GM21423 (cell line): ENCODE measurements at regions not wholly inside any gene's neighbourhood (a gene's known extent, or its start where the extent isn't known, plus 50 kb on each side); places are given as distances from the start of the nearest gene placed in this dataset.

Source experiments
- ATAC-seq: cut with Tn5 transposase; IDR thresholded peaks from one replicate; pipeline ENCODE4 v1.9.1; 2021; ENCODE audit warnings: mild to moderate bottlenecking, moderate library complexity; ENCODE audit not compliant: unreplicated experiment

DNA sequence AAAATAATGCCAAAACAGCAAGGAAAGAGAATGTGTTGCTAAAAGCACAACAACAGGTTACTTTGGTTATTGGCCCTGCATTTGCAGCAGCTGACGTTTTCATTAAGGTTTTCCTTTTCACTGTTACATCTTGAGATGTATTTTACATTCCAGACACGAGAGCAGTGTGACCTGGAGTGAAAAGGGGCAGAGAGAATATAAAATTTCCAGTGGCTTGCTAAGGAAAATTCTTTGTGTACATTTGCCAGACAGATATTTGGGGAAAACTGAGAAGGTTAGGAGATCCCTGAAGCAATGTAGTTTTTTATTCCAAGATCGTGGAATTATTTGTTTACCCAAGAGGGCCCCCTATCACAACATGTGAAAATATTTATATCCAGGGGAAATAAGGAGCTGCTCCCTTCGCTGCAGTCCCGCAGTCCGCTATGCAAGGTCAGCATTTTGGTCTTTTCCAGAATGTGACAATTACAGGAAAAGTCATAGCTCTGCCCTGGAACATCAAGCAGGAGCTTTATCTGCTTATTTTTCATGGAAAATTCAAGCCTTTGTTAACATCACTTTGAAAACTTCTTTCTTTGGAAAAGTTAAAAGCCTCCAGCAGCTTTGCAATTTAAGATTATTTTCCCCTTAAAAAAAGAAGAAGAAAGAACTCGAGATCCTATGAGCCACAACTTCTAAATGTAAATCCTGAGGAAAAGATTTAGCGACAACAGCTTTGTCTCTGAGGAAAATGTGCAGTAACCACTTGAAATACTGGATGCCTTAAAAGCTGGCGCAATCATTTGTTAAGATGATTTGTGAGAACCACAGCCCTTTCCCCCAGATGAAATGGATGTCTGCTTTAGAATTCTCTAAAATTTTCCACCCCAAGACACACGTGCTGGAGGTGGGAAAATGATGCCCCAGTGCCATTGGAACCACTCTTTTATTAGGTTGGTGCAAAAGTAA lies 256.4 kb upstream of the TPM1 start:
- ATAC-seq: no peak

DNA sequence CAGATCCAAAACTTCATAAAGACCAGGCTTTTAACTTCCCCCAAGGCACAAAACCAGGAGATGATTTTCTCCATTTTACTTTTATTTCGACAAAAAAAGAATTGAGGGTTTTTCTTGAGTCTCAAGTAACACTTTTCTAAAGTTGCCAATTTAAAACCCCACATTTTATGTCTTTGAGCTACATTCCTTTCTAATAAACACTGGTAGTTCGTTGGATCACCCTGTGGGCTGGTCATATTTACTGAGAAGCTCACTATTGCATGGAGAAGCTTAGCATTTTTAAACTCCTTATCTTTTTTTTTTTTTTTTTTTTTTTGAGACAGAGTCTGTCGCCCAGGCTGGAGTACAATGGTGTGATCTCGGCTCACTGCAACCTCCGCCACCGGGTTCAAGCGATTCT lies 255.1 kb upstream of the TPM1 start:
- no peak for ATAC-seq

DNA sequence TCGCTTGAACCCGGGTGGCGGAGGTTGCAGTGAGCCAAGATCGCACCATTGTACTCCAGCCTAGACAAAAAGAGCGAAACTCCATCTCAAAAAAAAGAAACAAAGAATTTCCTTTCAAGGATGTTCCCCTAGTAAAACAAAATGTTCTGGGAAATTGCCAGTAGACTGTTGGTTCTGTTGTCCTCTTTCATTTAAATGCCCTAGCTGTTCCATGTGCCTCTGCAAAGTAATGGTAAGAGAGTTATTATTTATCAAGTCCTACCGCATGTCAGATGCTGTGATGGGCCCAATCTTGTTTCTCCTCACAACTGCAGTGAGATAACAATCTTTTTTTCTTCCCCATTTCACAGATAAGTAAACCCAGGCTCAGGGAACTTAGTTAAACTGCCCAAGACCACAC lies 254.3 kb upstream of the TPM1 start:
- ATAC-seq: no peak

DNA sequence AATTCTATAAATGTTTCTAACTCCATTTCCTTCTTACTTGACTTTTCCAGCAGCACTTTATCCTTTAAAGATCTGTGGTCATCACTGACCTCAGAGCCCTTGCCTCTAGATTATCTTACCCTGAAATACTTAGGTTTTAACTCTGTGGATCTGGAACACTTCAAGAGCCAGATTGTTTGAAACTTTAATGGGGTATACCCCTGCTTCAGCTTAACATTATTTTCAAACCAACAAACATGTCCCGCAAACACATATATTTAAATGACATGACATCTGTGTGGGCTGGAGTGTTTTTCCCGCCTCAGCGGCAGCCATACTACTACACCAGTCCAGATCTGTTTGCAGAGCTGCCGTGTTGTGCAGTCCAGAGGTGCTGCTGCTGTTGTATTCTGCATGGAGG lies 252.0 kb upstream of the TPM1 start:
- ATAC-seq: no peak

- ATAC-seq: no peak
These were observed 250.9 kb upstream of the TPM1 start for GRCh38 chr15:62791694-62792093.

DNA sequence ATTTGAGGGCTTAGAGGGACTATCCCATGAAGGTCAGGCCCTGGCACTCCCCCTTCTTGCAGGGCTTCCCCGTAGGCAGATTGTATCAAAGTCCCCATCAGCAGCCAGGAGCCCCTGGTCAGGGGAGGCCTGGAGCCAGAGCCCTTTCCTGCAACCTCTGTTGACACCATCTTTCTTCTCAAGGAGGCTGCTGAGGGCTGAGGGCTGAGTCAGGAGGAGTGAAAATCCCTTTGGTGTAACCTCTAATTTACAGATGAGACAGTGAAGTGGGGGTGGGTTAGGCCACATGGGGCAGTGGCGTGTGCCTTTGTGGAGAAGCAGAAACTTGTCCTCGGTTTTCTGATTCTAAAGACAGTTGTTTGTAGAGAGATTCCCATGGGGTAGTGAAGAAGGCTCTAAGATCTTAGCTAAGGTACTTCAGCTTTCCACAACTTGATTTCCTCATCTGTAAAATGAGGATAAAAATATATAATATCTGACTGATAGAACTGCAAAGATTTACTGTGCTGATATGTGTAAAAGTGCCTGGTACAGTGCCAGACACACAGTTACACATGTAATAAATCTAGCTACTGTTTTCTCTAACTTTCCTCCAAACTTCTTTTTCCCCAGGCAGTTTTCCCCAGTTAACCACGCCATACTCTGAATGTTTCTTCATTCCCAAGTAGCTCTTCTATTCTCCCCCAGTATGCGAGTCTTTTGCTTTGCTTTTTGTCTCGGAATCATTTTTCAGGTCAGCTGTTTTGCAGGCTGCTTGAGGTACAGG lies 249.4 kb upstream of the TPM1 start:
- ATAC-seq: no peak

GRCh38 chr15:62793752-62794144 lies 248.8 kb upstream of the TPM1 start:
- no peak for ATAC-seq

DNA sequence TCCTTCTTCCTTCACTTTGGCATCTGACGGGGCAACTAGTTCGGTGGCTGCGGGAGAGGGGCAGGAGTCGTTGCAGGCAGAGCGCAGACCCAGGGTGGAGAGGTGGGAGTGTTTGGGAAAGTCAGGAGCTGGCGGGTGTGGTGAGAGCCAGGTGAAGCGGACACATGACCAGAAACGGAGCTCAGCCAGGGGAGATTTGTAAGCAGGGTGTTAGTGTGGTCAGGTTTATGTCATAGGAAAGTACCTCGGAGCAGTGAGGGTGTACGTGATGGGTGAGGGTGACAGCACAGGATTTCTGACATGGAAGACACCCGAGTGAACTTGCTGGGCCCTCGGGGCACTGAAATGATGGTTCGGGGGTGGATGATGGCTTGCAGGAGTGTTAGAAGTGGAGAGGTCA lies 247.4 kb upstream of the TPM1 start:
- ATAC-seq: no peak

DNA sequence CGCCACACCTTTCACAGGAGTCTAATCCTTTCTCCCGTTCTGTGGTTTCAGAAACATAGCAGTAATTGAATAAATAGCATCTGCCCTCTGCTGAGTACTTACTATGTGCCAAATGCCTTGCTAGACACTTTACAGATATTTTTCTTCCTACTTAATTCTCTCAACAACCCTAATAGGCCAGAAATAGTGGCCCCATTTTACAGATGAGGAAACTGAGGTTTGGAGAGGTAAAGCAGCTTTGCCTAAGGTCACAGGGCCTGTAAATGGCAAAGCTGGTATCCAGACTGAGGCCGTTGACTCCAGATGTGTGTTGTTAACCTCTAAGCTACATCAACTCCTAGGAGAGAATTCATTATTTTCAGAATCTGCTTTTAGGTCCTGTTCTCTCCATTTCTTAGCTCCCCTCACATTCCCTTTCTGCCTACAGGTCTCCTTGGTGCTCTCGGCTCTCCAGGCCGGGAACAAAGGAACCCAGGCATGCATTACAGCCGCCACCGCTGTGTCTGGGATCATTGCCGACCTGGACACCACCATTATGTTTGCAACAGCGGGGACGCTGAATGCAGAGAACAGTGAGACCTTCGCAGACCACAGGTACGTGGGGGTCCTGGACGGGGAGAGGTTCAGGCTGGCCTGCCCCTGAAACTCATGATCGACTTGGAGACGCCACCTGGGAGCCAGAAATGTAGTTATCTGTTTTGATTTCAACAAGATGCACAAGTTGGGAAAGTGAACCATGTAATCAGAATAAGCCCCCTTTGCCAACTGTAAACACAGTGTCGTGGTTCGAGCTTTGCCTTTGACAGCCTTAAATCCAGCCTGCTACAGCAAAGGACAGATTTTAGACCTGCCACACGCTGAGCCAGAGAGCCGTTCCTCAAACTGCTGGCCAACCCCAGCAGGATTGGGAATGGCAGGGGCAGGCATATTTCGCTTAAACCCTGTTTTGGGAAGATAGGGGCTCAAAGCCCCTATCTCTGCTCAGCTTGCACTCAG lies 246.5 kb upstream of the TPM1 start:
- no peak for ATAC-seq

GRCh38 chr15:62797171-62797570 lies 245.4 kb upstream of the TPM1 start:
- no peak for ATAC-seq

- no peak for ATAC-seq
These were observed 244.0 kb upstream of the TPM1 start for GRCh38 chr15:62798536-62798935.

DNA sequence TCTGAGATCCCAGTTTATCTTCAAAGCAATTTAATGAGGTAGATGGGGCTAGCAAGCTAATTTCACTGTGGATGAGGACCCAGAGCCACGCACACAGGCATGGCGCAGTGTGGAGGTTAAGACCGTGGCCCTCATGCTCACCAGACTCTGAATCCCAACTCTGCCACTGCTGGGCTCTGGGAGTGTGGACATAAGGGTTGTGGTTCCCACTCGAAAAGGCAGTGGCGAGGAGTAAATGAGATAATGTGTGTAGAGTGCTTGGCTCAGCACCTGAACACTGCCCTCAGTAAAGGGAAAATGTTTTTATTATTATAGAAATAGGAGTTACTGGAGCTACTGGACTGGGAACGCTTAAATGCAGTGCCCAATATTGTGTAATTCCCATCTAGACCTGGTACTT lies 243.5 kb upstream of the TPM1 start:
- ATAC-seq: no peak

GRCh38 chr15:62799919-62800318 lies 242.6 kb upstream of the TPM1 start:
- no peak for ATAC-seq

GRCh38 chr15:62802612-62803011 lies 239.9 kb upstream of the TPM1 start:
- no peak for ATAC-seq

- ATAC-seq: no peak
These were observed 238.6 kb upstream of the TPM1 start for GRCh38 chr15:62803856-62804400.

GRCh38 chr15:62805502-62805901 lies 237.0 kb upstream of the TPM1 start:
- no peak for ATAC-seq

DNA sequence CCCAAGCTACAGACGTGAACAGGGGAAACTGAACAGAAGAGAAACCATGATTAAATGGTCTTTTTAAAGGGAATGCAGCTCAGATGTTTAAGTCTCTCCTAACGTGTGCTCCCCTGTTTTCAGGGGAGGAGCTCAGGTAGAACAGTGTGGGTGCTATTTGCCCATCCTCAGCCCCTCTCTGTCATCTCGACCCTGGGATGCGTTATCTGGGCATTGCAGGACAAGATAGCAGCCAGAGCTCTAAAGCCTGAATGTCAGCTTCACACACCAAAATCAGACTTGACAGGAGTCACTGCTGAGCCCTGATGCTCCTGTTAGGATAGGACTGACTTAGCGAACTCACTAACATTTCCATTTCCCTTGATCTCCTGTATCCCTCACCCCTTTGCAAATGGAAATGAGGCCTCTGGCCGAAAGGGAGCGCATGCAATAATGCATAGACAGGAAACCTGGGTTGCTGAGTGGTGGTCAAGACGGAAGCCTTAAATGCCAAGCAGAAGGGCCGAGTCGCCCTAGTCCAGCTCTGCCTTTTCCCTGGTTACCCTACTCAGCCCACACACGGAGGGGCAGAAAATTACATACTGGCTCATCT lies 234.9 kb upstream of the TPM1 start:
- ATAC-seq: no peak

DNA sequence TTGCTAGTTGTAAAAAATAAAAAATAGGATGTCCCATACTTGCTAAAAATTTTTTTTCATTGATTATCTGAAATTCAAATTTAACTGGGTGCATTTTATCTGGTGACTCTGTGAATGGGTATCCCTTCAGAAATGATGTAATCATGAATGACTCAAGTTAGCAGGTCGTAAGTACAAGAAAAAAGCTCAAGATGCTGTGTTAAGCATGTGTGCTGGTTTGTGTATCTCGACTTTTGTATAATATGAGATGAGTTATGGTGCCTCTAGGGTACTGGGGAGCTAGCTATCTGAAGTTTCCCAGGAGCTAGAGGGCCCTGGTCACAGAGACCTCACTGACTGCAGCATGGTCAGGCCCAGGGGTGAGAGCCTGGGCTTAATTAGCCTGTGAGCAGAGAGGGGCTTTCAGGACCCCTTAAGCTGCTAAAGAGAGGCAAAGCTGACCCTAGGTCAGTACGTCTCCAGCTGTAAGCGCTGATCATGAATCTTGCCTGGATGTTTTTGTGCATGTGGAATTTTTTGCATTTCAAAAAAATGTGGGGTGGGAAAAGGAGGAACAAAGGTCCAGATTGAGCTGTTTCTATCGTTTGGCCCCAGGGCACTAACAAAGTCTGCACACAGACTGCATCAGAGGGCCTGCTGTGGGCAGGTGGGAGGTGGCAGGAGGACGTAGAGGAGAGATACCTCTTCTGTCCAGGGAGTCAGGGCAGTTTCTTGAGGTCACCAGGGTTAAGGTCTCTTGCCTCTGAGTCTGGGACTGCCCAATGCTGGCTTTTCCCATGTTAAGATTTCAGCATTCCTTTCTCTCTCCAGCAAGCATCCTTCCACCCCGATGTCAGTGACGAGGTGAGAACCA lies 233.2 kb upstream of the TPM1 start:
- ATAC-seq: no peak

- no peak for ATAC-seq
These were observed 232.6 kb upstream of the TPM1 start for GRCh38 chr15:62809968-62810260.

DNA sequence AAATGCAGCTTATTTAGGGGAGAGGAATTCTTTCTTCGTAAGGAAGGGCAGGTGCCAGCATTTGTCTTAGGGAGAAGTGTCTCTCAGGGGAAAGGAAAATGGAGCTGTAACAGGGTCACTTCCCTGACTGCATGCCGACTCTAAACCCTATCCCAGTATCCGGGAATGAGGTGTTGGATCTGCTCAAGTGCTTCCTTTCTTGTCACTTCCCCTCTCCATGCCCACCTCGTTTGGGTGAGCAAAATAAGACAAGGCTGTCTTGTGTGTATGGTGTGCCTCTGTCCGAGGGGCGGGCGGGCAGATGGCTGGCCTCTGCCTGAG lies 230.1 kb upstream of the TPM1 start:
- ATAC-seq: no peak
